ENCODE measurements at regions not wholly inside any gene's neighbourhood (a gene's known extent, or its start where the extent isn't known, plus 50 kb on each side); places are given as distances from the start of the nearest gene placed in this dataset.

DNA sequence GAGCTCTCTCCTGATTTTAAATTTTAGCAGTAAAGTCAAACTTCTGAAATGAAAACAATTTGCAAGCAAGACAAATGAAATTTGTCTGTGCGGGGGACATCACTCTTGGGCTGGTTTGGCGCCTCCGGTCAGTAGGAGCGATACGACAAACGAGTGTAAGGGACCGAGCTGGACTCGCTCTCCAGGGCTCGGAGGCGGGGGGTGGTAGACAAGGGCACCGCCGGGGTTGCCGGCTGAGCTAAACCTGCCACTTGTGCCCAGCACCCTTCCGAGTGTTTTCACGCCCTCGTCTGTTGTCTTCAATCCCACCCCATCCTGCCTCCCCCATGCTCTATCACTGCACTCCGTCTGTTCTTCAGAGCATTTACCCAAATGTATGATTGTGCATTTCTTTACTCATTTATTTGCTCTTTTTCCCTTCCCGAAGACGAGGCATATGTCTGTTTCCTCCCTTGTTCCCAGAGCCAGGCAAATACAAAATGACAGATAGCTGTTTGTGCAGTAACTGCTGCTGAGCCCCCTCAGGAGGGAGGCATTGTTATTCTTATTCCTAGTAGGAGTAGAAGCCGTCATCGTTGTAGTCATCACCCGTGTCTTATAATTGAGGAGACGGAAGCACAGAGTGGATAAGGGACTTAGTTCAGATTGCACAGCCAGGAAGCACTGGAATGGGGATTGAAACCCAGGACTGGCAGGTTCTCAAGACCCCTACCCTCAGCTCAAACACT is 62.8 kb upstream of the APCDD1L start:
- TF ChIP-seq, protein P1, sequence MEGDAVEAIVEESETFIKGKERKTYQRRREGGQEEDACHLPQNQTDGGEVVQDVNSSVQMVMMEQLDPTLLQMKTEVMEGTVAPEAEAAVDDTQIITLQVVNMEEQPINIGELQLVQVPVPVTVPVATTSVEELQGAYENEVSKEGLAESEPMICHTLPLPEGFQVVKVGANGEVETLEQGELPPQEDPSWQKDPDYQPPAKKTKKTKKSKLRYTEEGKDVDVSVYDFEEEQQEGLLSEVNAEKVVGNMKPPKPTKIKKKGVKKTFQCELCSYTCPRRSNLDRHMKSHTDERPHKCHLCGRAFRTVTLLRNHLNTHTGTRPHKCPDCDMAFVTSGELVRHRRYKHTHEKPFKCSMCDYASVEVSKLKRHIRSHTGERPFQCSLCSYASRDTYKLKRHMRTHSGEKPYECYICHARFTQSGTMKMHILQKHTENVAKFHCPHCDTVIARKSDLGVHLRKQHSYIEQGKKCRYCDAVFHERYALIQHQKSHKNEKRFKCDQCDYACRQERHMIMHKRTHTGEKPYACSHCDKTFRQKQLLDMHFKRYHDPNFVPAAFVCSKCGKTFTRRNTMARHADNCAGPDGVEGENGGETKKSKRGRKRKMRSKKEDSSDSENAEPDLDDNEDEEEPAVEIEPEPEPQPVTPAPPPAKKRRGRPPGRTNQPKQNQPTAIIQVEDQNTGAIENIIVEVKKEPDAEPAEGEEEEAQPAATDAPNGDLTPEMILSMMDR (IDR thresholded peaks at IDR 0.05), result no peak
- H3K9me3 ChIP-seq, result no peaks in the 10 kb centered on the region
- H3K27me3 ChIP-seq, result no peaks in the 10 kb centered on the region
- H3K4me3 ChIP-seq, result no peak overlapping the region
- H3K27ac ChIP-seq, result no peak overlapping the region
- H3K36me3 ChIP-seq, result no peaks in the 10 kb centered on the region
- H3K4me1 ChIP-seq, result no peaks in the 10 kb centered on the region
- no peak for DNase-seq (ENCODE audit: low spot score)

DNA sequence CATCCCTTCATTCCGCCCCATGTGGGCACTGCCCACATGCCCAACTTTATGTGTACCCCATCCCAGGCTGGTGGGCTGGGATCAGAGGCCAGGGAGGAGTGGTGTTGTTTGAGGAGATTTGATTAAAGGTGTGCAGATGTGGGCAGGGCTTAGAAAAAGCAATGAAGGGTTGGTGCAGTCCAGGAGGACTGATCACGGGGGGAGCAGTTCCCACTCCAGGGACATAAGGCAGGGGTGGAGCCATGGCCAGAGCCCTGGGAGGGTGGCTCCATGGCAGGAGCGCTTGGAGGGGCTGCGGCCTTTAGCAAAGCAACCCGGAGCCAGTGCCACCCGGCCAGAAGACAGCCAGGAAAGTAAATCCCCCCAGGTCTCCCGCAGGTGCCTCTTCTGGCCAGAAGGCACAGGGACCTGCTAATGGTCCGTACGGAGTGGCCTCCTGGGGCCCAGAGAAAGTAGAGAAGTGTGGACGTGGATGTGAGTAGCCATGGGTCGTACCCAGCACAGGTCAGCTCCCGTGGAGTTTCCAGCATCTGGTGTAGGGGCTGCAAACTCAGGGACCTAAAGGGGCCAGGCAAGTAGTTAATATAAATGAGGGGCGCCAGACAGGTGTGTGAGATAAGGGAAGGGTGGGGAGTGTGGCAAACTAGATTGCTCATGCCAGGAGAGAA is 62.1 kb upstream of the APCDD1L start:
- TF ChIP-seq, protein P1 (IDR thresholded peaks at IDR 0.05), result no peak
- H3K27me3 ChIP-seq, result no peaks in the 10 kb centered on the region
- H3K4me3 ChIP-seq, result no peak overlapping the region
- H3K27ac ChIP-seq, result no peak overlapping the region
- no peaks in the 10 kb centered on the region for H3K4me1 ChIP-seq
- no peaks in the 10 kb centered on the region for H3K36me3 ChIP-seq
- no peak for DNase-seq (ENCODE audit: low spot score)
- H3K9me3 ChIP-seq, result no peaks in the 10 kb centered on the region

DNA sequence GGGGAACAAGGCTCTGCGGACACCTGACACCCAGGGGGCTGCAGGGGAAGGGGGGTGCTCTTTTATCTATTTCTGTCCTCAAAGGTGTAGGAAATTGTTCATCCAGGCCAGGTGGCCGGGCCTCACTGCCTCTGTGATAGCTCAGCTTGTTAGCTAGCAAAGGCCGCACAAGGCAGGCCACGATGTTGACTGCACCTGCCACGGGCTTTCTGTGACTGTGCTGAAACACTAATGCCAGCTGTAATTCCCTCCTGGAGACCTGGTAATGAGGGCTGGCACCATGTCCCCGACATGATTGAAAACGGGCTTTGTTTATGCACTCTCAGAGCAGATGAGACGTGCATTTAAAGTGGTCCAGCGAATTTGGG is 61.4 kb upstream of the APCDD1L start:
- H3K4me1 ChIP-seq, result no peaks in the 10 kb centered on the region
- H3K4me3 ChIP-seq, result no peak overlapping the region
- TF ChIP-seq, protein P1 (IDR thresholded peaks at IDR 0.05), result no peak
- no peaks in the 10 kb centered on the region for H3K27me3 ChIP-seq
- DNase-seq (ENCODE audit: low spot score), result no peak
- no peaks in the 10 kb centered on the region for H3K36me3 ChIP-seq
- H3K9me3 ChIP-seq, result no peaks in the 10 kb centered on the region
- no peak overlapping the region for H3K27ac ChIP-seq

DNA sequence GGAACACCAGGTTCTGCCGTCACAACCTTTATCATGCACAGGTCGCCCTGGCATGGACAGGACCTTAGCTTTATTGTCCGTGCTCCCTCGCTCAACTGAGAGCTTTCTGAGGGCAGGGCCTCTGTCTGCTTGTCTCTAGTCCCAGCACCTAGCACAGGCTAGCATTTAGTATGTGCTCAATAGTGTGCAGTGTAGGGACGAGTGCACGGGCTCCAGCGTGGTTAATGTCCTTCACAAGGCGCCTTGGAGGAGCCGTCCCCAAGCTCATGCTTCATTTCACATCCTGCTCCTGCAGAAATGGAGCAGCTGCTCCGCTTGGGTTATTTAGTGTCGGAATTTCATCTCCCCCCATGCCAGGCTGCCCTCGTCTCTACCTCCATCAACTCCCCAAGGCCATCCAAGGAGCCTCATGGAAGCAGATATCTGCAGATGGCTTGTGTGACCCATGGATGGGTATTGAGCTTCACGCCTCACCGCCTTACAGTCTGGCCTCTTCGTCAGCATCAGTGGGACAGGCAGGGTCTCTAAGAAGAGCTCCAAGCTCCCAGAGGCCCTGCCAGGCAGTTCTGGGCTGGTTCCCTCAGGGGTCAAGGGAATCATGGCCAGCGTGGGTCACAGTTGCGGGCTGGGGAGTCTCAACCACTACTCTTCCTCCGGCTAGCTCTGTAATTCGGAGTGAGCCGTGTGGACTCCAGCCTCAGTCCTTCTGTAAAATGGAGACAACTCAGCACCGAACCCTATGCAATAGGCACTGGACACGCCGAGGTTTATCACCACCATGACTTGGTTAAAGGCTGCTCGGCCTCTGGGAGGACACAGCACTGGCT is 60.8 kb upstream of the APCDD1L start:
- no peak overlapping the region for H3K27ac ChIP-seq
- no peaks in the 10 kb centered on the region for H3K9me3 ChIP-seq
- DNase-seq (ENCODE audit: low spot score), result no peak
- no peaks in the 10 kb centered on the region for H3K27me3 ChIP-seq
- no peaks in the 10 kb centered on the region for H3K36me3 ChIP-seq
- no peak overlapping the region for H3K4me3 ChIP-seq
- H3K4me1 ChIP-seq, result peaks cover 0 to 2% of the 10 kb centered on the region in 2 donors
- TF ChIP-seq, protein P1 (IDR thresholded peaks at IDR 0.05), result no peak

DNA sequence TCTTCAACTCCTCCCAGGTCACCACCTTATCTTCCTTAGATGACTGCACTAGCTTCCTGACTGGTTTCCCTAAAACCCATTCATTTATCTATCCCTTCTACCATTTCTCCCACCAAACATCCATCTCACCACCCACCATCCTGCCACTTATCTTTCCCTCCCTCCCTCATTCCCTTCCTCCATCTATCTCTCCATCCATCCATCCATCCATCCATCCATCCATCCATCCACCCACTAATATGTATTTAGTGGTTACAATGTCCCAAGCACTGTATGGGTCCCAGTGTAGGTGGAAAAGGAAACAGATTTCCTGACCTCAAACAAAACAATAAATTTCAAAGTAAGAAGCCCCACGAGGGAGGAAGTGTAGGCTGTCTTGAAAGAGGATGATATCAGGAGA is 59.3 kb upstream of the APCDD1L start:
- no peak overlapping the region for H3K4me3 ChIP-seq
- no peaks in the 10 kb centered on the region for H3K9me3 ChIP-seq
- no peaks in the 10 kb centered on the region for H3K36me3 ChIP-seq
- DNase-seq (ENCODE audit: low spot score), result no peak
- TF ChIP-seq, protein P1 (IDR thresholded peaks at IDR 0.05), result no peak
- peaks cover 0 to 11% of the 10 kb centered on the region in 2 donors for H3K4me1 ChIP-seq
- no peaks in the 10 kb centered on the region for H3K27me3 ChIP-seq
- no peak overlapping the region for H3K27ac ChIP-seq
